Activated CD8-positive, alpha-beta T cell treated with anti-CD3 and anti-CD28 coated beads for 36 hours (primary cell): ENCODE measurements at regions not wholly inside any gene's neighbourhood (a gene's known extent, or its start where the extent isn't known, plus 50 kb on each side); places are given as distances from the start of the nearest gene placed in this dataset.

Source experiments
- ATAC-seq: fragments of 200-7000 bp; cut with Tn5 transposase; one replicate; pipeline ENCODE4 v1.10.0; 2021; ENCODE audit warnings: mild to moderate bottlenecking, moderate library complexity
- CTCF ChIA-PET: fragments of 350-600 bp; sonication (Branson Sonifier 250); formaldehyde crosslinking; loops from one replicate; lab custom pipeline; 2021; ENCODE audit warnings: antibody characterized with exemption; lab: Charles Lee
- POLR2A ChIA-PET: fragments of 350-600 bp; sonication (Branson Sonifier 250); formaldehyde crosslinking; loops from one replicate; lab custom pipeline; 2021; ENCODE audit warnings: antibody characterized with exemption; lab: Charles Lee
- DNase-seq: peaks from one replicate; pipeline ENCODE4 v3.0.0-alpha.2; 2020
- H3K27ac Mint-ChIP-seq: one replicate; pipeline ENCODE4 v1.8.0; 2021; ENCODE audit warnings: mild to moderate bottlenecking, mixed read lengths
- H3K27me3 Mint-ChIP-seq: one replicate; pipeline ENCODE4 v1.8.0; 2021; ENCODE audit warnings: mixed read lengths
- H3K36me3 Mint-ChIP-seq: one replicate; pipeline ENCODE4 v1.8.0; 2021; ENCODE audit warnings: low read depth, mixed read lengths
- H3K4me1 Mint-ChIP-seq: one replicate; pipeline ENCODE4 v1.8.0; 2021; ENCODE audit warnings: low read depth, mixed read lengths
- H3K4me3 Mint-ChIP-seq: one replicate; pipeline ENCODE4 v1.8.0; 2021; ENCODE audit warnings: mild to moderate bottlenecking, moderate library complexity, mixed read lengths
- H3K9me3 Mint-ChIP-seq: one replicate; pipeline ENCODE4 v1.8.0; 2021; ENCODE audit warnings: mixed read lengths
- intact Hi-C: fragments of 100-400 bp; cut with micrococcal nuclease; formaldehyde crosslinking; loops from one replicate; pipeline ENCODE4 v1.10.0; 2022
- TF ChIP-seq, protein P1 (sequence below): fragments of 200-600 bp; IDR thresholded peaks from one replicate; pipeline ENCODE4 v1.8.0; 2022; ENCODE audit warnings: antibody characterized with exemption, mild to moderate bottlenecking

- DNase-seq (no peak), ATAC-seq (no peak)
- Mint-ChIP-seq H3K36me3 (no peaks in the 10 kb centered on the region), H3K4me3 (no peak overlapping the region), H3K4me1 (no peaks in the 10 kb centered on the region), H3K27ac (no peak overlapping the region), H3K9me3 (peaks cover 3% of the 10 kb centered on the region), H3K27me3 (no peaks in the 10 kb centered on the region)
- intact Hi-C loops, result no loop called here
- ChIA-PET POLR2A (no interaction called here), CTCF (no interaction called here)
- TF ChIP-seq, protein P1, sequence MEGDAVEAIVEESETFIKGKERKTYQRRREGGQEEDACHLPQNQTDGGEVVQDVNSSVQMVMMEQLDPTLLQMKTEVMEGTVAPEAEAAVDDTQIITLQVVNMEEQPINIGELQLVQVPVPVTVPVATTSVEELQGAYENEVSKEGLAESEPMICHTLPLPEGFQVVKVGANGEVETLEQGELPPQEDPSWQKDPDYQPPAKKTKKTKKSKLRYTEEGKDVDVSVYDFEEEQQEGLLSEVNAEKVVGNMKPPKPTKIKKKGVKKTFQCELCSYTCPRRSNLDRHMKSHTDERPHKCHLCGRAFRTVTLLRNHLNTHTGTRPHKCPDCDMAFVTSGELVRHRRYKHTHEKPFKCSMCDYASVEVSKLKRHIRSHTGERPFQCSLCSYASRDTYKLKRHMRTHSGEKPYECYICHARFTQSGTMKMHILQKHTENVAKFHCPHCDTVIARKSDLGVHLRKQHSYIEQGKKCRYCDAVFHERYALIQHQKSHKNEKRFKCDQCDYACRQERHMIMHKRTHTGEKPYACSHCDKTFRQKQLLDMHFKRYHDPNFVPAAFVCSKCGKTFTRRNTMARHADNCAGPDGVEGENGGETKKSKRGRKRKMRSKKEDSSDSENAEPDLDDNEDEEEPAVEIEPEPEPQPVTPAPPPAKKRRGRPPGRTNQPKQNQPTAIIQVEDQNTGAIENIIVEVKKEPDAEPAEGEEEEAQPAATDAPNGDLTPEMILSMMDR, result no peak
These were observed 365.3 kb downstream of the MTRR start for GRCh38 chr5:8234179-8234770.

DNA sequence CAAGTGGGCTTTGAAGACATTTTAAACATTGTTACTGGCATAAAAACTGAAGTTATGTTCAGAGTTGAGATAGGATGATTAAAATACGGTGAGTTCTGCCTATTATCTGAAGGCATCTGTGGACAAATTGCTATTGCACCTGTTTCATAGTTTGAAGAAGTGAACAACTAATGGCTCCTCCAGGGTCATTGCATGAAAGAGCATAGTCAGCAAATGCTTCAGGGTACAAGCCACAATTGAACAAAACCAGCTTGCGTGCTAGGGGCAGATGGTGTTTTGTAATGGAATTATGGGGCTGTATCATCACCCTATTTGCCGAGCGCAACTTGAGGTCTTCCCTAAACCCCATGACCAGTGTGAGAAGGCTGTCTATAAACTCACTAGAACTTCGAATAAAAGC lies 369.1 kb downstream of the MTRR start:
- Mint-ChIP-seq H3K27me3 (no peaks in the 10 kb centered on the region), H3K4me3 (no peak overlapping the region), H3K4me1 (no peaks in the 10 kb centered on the region), H3K36me3 (no peaks in the 10 kb centered on the region), H3K9me3 (peaks cover 5% of the 10 kb centered on the region), H3K27ac (no peak overlapping the region)
- ATAC-seq, result no peak
- POLR2A ChIA-PET, result no interaction called here
- TF ChIP-seq, protein P1, result no peak
- intact Hi-C loops, result no loop called here
- CTCF ChIA-PET, result no interaction called here
- no peak for DNase-seq

GRCh38 chr5:8239198-8239597 lies 370.2 kb downstream of the MTRR start:
- Mint-ChIP-seq H3K36me3 (no peaks in the 10 kb centered on the region), H3K4me1 (no peaks in the 10 kb centered on the region), H3K4me3 (no peak overlapping the region), H3K27me3 (no peaks in the 10 kb centered on the region), H3K9me3 (peaks cover 7% of the 10 kb centered on the region), H3K27ac (no peak overlapping the region)
- TF ChIP-seq, protein P1, result no peak
- intact Hi-C loops, result no loop called here
- ChIA-PET CTCF (no interaction called here), POLR2A (no interaction called here)
- ATAC-seq (no peak), DNase-seq (no peak)

DNA sequence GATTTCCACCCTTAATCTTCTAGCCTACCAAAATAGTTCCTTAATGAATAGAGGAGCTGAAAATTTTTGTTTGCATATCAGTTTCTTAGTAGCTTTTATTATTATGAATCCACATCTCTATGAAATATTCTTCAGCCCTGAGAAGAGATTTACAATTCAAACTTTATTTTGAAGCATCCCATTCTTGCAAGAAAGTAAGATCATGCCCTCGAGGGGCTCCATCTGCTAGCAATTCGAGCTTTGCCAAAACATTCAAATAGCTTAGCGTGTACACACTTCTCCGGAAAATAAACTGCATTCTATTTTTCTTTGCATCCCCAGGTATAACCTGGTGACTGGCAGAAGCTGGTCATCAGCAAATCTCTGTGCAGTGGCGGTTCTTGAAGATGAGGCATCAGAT lies 370.7 kb downstream of the MTRR start:
- H3K27ac Mint-ChIP-seq, result no peak overlapping the region
- DNase-seq (no peak), ATAC-seq (no peak)
- POLR2A ChIA-PET, result no interaction called here
- no peaks in the 10 kb centered on the region for H3K36me3 Mint-ChIP-seq
- H3K9me3 Mint-ChIP-seq, result peaks cover 10% of the 10 kb centered on the region
- no peaks in the 10 kb centered on the region for H3K27me3 Mint-ChIP-seq
- H3K4me3 Mint-ChIP-seq, result no peak overlapping the region
- TF ChIP-seq, protein P1, result no peak
- H3K4me1 Mint-ChIP-seq, result no peaks in the 10 kb centered on the region
- intact Hi-C loops, result no loop called here
- CTCF ChIA-PET, result no interaction called here

DNA sequence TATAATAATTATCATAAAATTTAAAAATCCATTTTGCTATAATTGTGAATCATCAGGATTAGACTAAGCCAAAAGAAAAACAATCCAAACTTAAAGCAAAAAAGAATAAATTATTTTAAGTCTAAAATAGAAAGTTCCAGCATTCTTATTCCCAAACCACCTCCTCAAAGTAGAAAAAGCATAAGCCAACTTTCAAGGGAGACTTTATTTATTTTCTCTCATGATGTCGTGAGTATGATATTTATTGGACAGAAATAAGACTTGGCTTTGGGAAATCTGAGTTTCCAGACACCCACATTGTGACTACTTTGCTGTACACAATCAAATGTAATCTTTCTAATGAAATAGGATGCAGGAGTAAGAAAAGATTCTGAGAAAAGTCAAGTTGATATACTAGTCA lies 372.1 kb downstream of the MTRR start:
- POLR2A ChIA-PET, result no interaction called here
- TF ChIP-seq, protein P1, result no peak
- no peak overlapping the region for H3K27ac Mint-ChIP-seq
- CTCF ChIA-PET, result no interaction called here
- DNase-seq (no peak), ATAC-seq (no peak)
- H3K36me3 Mint-ChIP-seq, result no peaks in the 10 kb centered on the region
- no peaks in the 10 kb centered on the region for H3K4me1 Mint-ChIP-seq
- intact Hi-C loops, result no loop called here
- H3K9me3 Mint-ChIP-seq, result peaks cover 10% of the 10 kb centered on the region
- no peak overlapping the region for H3K4me3 Mint-ChIP-seq
- no peaks in the 10 kb centered on the region for H3K27me3 Mint-ChIP-seq
